GM12801 (cell line): ENCODE measurements at regions not wholly inside any gene's neighbourhood (a gene's known extent, or its start where the extent isn't known, plus 50 kb on each side); places are given as distances from the start of the nearest gene placed in this dataset.

Source experiments
- TF ChIP-seq, protein P1 (sequence below): IDR thresholded peaks from one replicate; pipeline ENCODE4 v1.5.1; 2011; ENCODE audit warnings: control low read depth; ENCODE audit not compliant: insufficient read length; ENCODE audit errors: extremely low read depth

DNA sequence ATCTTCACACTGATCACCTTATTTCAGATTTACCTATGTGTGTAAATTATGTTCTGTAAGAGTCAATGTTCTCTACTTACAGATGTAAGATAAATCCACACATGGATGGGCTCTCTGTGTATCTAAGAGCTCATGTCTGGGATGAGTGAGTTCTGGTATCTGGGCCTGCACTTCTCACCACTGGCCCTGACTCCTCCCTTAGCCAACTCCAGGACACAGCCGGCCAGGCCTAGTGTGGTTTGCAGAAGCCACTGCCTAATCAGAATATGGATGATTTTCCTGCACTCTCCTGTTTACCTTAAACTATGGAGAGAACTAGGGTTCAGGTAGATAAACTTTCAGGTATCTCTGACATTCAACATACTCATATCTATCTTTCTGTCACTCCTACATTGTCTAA lies 1284.8 kb downstream of the TMEM121 start:
- TF ChIP-seq, protein P1, sequence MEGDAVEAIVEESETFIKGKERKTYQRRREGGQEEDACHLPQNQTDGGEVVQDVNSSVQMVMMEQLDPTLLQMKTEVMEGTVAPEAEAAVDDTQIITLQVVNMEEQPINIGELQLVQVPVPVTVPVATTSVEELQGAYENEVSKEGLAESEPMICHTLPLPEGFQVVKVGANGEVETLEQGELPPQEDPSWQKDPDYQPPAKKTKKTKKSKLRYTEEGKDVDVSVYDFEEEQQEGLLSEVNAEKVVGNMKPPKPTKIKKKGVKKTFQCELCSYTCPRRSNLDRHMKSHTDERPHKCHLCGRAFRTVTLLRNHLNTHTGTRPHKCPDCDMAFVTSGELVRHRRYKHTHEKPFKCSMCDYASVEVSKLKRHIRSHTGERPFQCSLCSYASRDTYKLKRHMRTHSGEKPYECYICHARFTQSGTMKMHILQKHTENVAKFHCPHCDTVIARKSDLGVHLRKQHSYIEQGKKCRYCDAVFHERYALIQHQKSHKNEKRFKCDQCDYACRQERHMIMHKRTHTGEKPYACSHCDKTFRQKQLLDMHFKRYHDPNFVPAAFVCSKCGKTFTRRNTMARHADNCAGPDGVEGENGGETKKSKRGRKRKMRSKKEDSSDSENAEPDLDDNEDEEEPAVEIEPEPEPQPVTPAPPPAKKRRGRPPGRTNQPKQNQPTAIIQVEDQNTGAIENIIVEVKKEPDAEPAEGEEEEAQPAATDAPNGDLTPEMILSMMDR: no peak

DNA sequence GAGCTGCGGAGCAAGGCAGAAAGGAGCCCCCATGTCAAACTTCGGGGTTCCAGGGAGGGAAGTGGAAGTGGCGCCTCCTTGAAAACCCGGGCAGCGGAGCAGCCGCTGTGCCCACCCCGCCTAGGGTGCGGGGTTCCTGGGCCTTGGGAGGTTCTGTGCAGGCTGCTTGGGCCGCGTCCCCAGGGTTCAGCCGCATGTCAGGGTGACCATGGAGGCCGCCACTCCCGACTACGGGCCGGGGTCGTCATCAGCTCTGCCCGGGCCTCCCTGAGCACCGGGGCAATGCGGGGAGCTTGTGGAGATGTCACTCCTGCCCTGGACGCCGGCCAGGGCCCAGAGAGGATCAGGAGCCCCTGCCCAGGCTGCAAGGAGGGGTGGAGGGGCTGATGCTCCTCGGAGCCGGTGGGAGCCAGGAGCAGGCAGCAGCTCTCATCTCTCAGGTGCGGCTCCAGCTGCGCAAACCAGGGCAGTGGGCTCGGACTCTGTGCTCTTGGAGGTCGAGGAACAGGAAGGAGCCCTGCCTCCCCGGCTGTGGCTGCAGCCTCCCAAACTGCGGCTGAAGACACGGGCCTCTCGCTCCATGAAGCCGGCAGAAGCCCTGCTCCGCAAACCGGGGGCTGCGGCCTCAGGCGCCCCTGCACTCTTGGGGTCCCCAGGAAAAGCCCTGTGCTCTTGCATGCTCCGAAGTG lies 1286.5 kb downstream of the TMEM121 start:
- TF ChIP-seq, protein P1: no peak

DNA sequence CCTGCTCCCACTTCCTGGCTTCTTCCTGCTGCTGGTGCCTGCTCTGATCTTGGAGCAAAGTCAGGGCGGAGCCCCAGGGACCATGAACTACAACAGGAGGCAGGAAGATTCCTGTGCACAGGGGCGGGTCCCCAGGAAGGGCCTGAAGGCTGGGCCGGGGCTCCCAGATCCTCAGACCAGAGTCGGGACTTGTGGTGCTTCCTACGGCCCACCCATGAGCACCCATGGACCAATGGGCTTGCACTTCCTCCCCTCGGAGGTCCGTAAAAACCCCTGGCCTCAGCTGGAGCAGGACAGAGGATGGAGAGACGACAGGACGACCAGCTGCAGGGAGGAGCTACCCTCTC lies 1287.1 kb downstream of the TMEM121 start:
- TF ChIP-seq, protein P1: no peak

DNA sequence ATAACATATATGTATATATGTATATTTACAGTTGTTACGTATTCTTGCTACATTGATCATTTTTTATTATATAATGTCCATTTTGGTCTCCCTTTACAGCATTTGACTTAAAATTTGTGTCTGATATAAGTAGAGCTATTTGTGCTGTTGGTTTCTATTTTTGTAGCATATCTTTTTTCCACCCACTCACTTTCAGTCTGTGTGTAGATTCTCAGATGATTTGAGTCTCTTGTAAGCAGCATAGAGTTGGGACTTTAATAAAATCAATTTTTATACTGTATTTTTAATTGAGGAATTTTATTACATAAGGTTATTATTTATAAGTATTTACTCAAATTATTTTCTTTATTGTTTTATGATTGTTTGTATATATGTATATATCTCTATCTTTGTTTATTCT lies 1293.7 kb downstream of the TMEM121 start:
- TF ChIP-seq, protein P1: no peak

DNA sequence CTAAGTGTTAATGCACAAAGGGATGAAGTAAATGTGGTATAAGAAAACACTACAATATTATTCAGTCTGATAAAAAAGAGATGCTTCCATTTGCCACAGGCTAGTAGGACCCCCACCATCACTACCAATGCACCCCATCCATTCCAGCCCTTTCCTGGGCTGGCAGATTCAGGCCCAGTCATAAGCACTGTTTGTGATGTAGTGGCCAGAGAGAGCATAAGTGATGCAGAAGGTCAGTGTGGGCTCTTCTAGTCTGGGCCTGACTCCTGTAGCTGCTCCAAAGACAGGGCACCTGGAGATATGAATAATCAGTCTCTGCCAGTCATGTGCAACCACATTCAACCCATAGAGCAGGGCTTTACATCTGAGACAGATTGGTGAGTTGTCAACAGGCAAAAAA lies 1294.7 kb downstream of the TMEM121 start:
- TF ChIP-seq, protein P1: no peak

DNA sequence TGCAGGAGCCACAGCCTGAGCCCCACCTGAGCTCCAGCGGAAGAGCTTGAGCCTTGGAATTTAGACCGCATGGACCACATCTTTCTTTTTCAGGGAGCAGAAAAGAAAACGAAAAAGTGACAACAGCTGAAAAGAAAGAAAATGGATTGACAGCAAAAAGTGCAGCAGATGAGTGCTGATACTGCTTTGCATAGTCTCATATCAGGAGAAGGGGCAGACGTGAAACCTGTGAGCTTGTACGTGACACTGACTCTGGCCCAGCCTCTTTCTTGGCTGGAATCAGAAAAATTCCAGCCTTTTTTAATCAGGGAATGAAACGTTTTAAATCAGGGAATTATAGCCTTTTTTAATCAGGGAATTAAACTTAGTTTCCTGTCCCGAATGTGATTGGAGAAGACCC lies 1296.5 kb downstream of the TMEM121 start:
- TF ChIP-seq, protein P1: no peak

DNA sequence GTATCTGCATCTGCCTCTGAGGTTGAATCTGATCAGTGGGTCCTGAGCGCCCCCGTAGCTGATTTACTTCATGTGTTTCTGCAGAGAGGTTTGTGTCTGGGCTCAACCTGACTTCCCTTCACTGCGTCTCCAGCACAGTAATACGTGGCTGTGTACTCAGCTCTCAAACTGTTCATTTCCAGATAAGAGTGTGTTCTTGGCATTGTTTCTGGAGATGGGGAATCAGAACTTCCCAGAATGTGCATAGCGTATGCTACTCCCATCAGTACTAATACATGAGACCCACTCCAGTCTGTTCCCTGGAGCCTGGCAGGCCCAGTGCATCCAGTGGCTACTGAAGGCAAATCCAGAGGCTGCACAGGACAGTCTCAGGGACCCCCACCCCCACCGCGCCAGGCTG lies 1297.2 kb downstream of the TMEM121 start:
- TF ChIP-seq, protein P1: no peak
